Loucy (cell line): ENCODE measurements at regions not wholly inside any gene's neighbourhood (a gene's known extent, or its start where the extent isn't known, plus 50 kb on each side); places are given as distances from the start of the nearest gene placed in this dataset.

ENCODE experiments used
- EZH2phosphoT487 ChIP-seq: fragments of 200-600 bp; IDR thresholded peaks from 2 replicates; pipeline ENCODE4 v1.6.1; 2018; ENCODE audit warnings: antibody characterized with exemption, mild to moderate bottlenecking, moderate library complexity, borderline replicate concordance
- TF ChIP-seq, protein P1 (sequence below): fragments of 200-600 bp; sonication (generic); conservative IDR thresholded peaks from 2 replicates; pipeline ENCODE4 v1.5.1; 2014; ENCODE audit warnings: mild to moderate bottlenecking, antibody characterized with exemption, low read length

DNA sequence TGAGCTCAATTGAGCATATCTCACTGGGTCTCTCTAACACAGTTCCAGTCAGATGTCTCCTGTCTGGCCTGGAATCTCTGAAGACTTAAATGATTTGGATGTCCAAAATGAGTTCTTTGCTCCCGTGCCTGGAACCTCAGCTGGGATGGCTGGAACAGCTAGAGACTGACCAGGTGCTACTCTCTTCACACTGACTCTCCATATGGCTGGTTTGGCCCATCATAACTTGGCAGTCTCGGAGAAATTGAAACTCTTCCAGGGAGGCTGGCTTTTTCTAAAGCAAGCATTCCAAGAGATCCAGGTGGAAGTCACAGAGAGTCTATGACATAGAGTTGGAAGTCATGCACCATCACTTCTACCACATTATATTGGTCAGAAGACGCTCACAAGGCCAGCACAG lies 129.6 kb upstream of the NOL4 start:
- TF ChIP-seq, protein P1, sequence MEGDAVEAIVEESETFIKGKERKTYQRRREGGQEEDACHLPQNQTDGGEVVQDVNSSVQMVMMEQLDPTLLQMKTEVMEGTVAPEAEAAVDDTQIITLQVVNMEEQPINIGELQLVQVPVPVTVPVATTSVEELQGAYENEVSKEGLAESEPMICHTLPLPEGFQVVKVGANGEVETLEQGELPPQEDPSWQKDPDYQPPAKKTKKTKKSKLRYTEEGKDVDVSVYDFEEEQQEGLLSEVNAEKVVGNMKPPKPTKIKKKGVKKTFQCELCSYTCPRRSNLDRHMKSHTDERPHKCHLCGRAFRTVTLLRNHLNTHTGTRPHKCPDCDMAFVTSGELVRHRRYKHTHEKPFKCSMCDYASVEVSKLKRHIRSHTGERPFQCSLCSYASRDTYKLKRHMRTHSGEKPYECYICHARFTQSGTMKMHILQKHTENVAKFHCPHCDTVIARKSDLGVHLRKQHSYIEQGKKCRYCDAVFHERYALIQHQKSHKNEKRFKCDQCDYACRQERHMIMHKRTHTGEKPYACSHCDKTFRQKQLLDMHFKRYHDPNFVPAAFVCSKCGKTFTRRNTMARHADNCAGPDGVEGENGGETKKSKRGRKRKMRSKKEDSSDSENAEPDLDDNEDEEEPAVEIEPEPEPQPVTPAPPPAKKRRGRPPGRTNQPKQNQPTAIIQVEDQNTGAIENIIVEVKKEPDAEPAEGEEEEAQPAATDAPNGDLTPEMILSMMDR, result no peak
- TF ChIP-seq EZH2phosphoT487, result no peak
